SU-DHL-6 (cell line): ENCODE measurements at regions not wholly inside any gene's neighbourhood (a gene's known extent, or its start where the extent isn't known, plus 50 kb on each side); places are given as distances from the start of the nearest gene placed in this dataset.

Experiments used
- EZH2phosphoT487 ChIP-seq: fragments of 200-600 bp; sonication (generic), shearing (Covaris generic); conservative IDR thresholded peaks from 2 replicates; pipeline ENCODE4 v1.6.1; 2018; ENCODE audit warnings: mild to moderate bottlenecking, antibody characterized with exemption, low read length, moderate library complexity, mixed read lengths
- TF ChIP-seq, protein P1 (sequence below): fragments of 200-600 bp; sonication (generic); IDR thresholded peaks from one replicate; pipeline ENCODE4 v1.5.1; 2017; ENCODE audit warnings: antibody characterized with exemption, mild to moderate bottlenecking, low read length, moderate library complexity; ENCODE audit not compliant: insufficient read depth, poor library complexity, severe bottlenecking

DNA sequence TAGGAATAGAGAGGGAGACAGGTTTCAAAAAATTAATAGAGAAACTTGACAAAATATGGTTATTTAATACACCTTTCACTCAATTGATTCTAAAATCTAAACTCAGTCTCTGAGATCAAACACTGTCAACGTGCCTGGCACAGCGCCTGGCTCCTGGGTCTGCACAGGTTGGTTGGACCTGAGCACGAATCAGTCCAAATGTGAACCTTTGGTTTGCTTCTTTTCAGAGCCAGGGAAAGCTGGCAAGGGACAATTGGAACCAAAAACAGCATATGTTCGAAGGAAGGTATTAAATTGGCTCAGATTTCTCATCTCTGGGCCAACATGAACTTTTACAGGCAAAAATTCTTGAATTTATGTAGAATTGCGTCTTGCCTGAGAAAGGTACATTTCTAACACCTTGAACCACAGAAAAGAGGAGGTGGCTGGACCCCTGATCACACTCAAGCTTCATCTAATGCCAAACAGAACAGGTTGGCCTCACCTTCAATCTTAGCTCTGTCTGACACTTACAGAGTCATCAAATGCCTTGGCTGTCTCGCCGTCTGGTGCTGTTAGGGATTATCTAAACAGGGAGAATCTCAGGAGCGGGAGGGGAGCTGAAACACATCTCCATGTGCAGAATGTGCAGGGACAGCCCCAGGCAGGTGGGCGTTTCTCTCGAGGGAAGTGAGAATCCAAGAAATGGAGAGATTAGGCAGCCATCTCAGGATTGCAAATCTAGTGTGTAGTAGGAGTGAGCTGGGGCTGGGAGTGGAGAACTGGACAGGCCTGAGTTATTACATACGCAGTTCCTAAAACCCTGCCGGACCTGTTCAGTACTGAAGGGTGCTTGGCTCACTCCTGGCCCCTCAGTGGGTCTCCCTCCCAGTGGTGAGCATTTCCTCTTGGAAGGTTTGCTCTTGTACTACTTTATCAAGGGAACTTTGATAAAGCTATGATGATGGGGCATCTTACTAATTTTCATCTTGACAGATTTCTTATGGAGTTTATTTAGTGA lies 442.2 kb upstream of the B3GAT1 start:
- TF ChIP-seq, protein P1, sequence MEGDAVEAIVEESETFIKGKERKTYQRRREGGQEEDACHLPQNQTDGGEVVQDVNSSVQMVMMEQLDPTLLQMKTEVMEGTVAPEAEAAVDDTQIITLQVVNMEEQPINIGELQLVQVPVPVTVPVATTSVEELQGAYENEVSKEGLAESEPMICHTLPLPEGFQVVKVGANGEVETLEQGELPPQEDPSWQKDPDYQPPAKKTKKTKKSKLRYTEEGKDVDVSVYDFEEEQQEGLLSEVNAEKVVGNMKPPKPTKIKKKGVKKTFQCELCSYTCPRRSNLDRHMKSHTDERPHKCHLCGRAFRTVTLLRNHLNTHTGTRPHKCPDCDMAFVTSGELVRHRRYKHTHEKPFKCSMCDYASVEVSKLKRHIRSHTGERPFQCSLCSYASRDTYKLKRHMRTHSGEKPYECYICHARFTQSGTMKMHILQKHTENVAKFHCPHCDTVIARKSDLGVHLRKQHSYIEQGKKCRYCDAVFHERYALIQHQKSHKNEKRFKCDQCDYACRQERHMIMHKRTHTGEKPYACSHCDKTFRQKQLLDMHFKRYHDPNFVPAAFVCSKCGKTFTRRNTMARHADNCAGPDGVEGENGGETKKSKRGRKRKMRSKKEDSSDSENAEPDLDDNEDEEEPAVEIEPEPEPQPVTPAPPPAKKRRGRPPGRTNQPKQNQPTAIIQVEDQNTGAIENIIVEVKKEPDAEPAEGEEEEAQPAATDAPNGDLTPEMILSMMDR, result no peak
- no peak for TF ChIP-seq EZH2phosphoT487
